Testis (tissue), 2 donors: ENCODE measurements at regions not wholly inside any gene's neighbourhood (a gene's known extent, or its start where the extent isn't known, plus 50 kb on each side); places are given as distances from the start of the nearest gene placed in this dataset.

Source experiments
- CTCF ChIP-seq, 3 experiments: fragments of 450-650 bp in 2 of 3; fragments of 200-600 bp in 1 of 3; sonication (generic) in 1 of 3; IDR thresholded peaks; one replicate each; pipeline ENCODE4 v1.5.1; 2016 to 2019; ENCODE audit warnings: antibody characterized with exemption in 3 of 3, mild to moderate bottlenecking in 2 of 3, moderate library complexity in 1 of 3
- POLR2A ChIP-seq: fragments of 450-650 bp; IDR thresholded peaks from one replicate; pipeline ENCODE4 v1.6.1; 2017; ENCODE audit warnings: antibody characterized with exemption, mild to moderate bottlenecking, moderate library complexity

- no peak for TF ChIP-seq CTCF (IDR thresholded peaks at IDR 0.05)
- TF ChIP-seq POLR2A = no peak
Observed at GRCh38 chr7:109282726-109283125, 713.1 kb downstream of the DNAJB9 start.
